ENCODE measurements at regions not wholly inside any gene's neighbourhood (a gene's known extent, or its start where the extent isn't known, plus 50 kb on each side); places are given as distances from the start of the nearest gene placed in this dataset.

GRCh38 chr5:99995407-99995806 lies 539.8 kb upstream of the FAM174A start:
- TF ChIP-seq CTCF (conservative IDR thresholded peaks at IDR 0.05 in 1 of 2, IDR thresholded peaks at IDR 0.05 in 1 of 2; ENCODE audit: low read depth in 1 of 2, low read length in 2 of 2) (no peak), EZH2 (IDR thresholded peaks at IDR 0.05; ENCODE audit: low read length, missing control alignments) (no peak)

All from fibroblast of lung (primary cell).